OCI-LY3 (cell line): ENCODE measurements at regions not wholly inside any gene's neighbourhood (a gene's known extent, or its start where the extent isn't known, plus 50 kb on each side); places are given as distances from the start of the nearest gene placed in this dataset.

ENCODE experiments used
- H2AFZ ChIP-seq: fragments of 200-600, 300-600 bp; shearing (Covaris generic); 2 replicates; pipeline ENCODE4 v1.6.0; 2014; ENCODE audit warnings: antibody characterized with exemption, low read depth, low read length
- H3K27ac ChIP-seq: fragments of 200-600, 300-600 bp; sonication (generic); 2 replicates; pipeline ENCODE4 v1.5.1; 2014; ENCODE audit warnings: mild to moderate bottlenecking, low read length, moderate library complexity, mixed read lengths
- H3K27me3 ChIP-seq: fragments of 200-600, 300-600 bp; sonication (generic); 2 replicates; pipeline ENCODE4 v1.6.1; 2014; ENCODE audit warnings: low read depth, low read length, mixed read lengths
- H3K36me3 ChIP-seq: fragments of 200-600, 300-600 bp; sonication (generic); replicated peaks from 2 replicates; pipeline ENCODE3; 2014; ENCODE audit warnings: low read depth, low read length, mixed read lengths
- H3K4me1 ChIP-seq: fragments of 300-600, 200-600 bp; sonication (generic); 2 replicates; pipeline ENCODE4 v1.6.1; 2014; ENCODE audit warnings: low read length, mixed read lengths
- H3K4me2 ChIP-seq: fragments of 200-600, 300-600 bp; sonication (generic); 2 replicates; pipeline ENCODE4 v1.6.1; 2014; ENCODE audit warnings: low read length, mixed read lengths
- H3K4me3 ChIP-seq: fragments of 300-600, 200-600 bp; sonication (generic); 2 replicates; pipeline ENCODE4 v1.5.1; 2014; ENCODE audit warnings: antibody characterized with exemption, mild to moderate bottlenecking, low read length, moderate library complexity
- H3K79me2 ChIP-seq: fragments of 300-600, 200-600 bp; shearing (Covaris generic); 2 replicates; pipeline ENCODE4 v1.6.1; 2014; ENCODE audit warnings: mild to moderate bottlenecking, low read length, mixed read lengths
- H3K9ac ChIP-seq: fragments of 300-600, 200-600 bp; shearing (Covaris generic); 2 replicates; pipeline ENCODE4 v1.6.0; 2014; ENCODE audit warnings: mild to moderate bottlenecking, low read length, moderate library complexity
- H3K9me3 ChIP-seq: fragments of 200-600, 300-600 bp; shearing (Covaris generic); 2 replicates; pipeline ENCODE4 v1.6.1; 2014; ENCODE audit warnings: low read length, mixed read lengths; ENCODE audit not compliant: insufficient read depth
- H4K20me1 ChIP-seq: fragments of 200-600, 300-600 bp; sonication (generic); 2 replicates; pipeline ENCODE4 v1.6.1; 2016; ENCODE audit warnings: low read length, mixed read lengths; ENCODE audit not compliant: insufficient read depth
- CTCF ChIP-seq: fragments of 200-600, 300-600 bp; sonication (generic); IDR thresholded peaks from 2 replicates; pipeline ENCODE4 v1.5.1; 2014; ENCODE audit warnings: antibody characterized with exemption, low read length, low read depth
- EZH2phosphoT487 ChIP-seq: fragments of 200-600 bp; shearing (Covaris generic); IDR thresholded peaks from 2 replicates; pipeline ENCODE4 v1.6.1; 2018; ENCODE audit warnings: antibody characterized with exemption, mixed run types, low read depth

DNA sequence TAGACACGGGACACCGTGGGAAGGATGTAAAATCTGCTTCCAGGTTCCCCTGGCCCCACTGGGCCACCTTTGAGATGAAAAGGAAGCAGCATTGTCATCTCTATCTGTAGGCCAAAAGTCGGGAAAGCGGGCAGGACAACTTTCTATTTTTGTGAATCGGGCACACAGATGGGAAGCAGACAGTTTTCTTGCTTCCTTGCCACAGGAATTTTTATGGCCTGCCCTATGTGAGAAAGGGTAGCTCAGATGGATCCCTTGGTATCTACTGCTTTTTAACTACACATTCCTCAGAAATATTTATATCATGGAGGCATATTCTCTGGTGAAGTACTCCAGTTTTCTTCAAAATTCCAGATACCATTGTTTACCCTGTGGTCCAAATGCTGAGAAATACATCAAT is 735.5 kb downstream of the CBLN2 start:
- no peak overlapping the region for H3K27ac ChIP-seq
- no peaks in the 10 kb centered on the region for H4K20me1 ChIP-seq
- no peak overlapping the region for H3K4me2 ChIP-seq
- no peaks in the 10 kb centered on the region for H3K27me3 ChIP-seq
- H3K4me3 ChIP-seq: no peak overlapping the region
- H3K9me3 ChIP-seq: no peaks in the 10 kb centered on the region
- no peak overlapping the region for H3K9ac ChIP-seq
- H2AFZ ChIP-seq: peak overlapping the region; percentile 12; the same call in 1 of the 2 replicates
- no peaks in the 10 kb centered on the region for H3K36me3 ChIP-seq
- H3K79me2 ChIP-seq: no peaks in the 10 kb centered on the region
- H3K4me1 ChIP-seq: peaks cover 6% of the 10 kb centered on the region; the same call in 1 of the 2 replicates
- TF ChIP-seq CTCF: no peak
- TF ChIP-seq EZH2phosphoT487: no peak

DNA sequence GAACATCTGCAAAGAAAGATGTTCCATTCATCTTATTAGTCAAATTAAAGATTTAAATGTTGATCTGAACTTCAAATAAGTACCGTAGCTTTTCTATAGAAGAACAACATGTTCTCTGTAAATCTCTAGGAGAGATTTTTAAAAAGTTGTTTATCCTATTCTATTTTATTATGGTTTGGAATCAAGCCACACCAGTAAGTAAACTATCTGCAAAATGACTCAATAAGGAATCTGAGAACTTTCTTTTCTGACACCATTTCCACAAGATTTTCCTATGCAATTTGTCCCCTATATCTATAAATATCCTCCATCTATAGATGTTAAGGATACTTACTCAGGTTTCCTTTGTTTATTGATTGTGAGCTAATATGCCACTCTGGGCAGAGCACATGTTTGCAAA is 736.6 kb downstream of the CBLN2 start:
- Histone ChIP-seq H3K27ac (no peak overlapping the region), H3K4me2 (no peak overlapping the region), H3K79me2 (no peaks in the 10 kb centered on the region), H3K4me3 (no peak overlapping the region), H3K36me3 (no peaks in the 10 kb centered on the region), H4K20me1 (no peaks in the 10 kb centered on the region), H3K4me1 (peaks cover 6% of the 10 kb centered on the region; the same call in 1 of the 2 replicates), H3K9ac (no peak overlapping the region), H3K9me3 (no peaks in the 10 kb centered on the region), H3K27me3 (no peaks in the 10 kb centered on the region), H2AFZ (no peak overlapping the region)
- no peak for TF ChIP-seq CTCF
- no peak for TF ChIP-seq EZH2phosphoT487

- Histone ChIP-seq H3K4me3 (no peak overlapping the region), H2AFZ (no peak overlapping the region), H3K27ac (no peak overlapping the region), H3K9me3 (no peaks in the 10 kb centered on the region), H4K20me1 (no peaks in the 10 kb centered on the region), H3K79me2 (no peaks in the 10 kb centered on the region), H3K4me1 (no peaks in the 10 kb centered on the region), H3K4me2 (no peak overlapping the region), H3K9ac (no peak overlapping the region), H3K27me3 (no peaks in the 10 kb centered on the region), H3K36me3 (no peaks in the 10 kb centered on the region)
- no peak for TF ChIP-seq CTCF
- no peak for TF ChIP-seq EZH2phosphoT487
These were observed 745.0 kb downstream of the CBLN2 start for GRCh38 chr18:71798986-71799673.

DNA sequence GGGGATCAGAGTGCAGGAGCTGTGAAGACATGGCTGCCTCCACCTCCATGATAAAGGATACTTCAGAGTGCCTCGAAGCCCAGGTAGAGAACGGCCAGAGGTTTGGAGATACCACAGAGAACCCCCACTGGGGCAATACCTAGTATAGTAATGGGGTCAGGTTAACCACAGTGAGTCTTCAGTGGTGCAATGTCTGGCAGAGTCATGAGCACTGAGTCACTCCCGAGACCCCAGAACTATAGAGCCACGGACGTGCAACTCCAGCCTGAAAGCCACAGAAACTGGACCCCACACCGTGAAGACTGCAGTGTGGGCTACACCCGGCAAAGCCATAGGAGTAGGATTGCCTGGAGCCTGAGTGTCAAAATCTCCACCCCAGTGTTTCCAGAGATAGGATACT is 746.6 kb downstream of the CBLN2 start:
- H3K27me3 ChIP-seq: no peaks in the 10 kb centered on the region
- no peak overlapping the region for H2AFZ ChIP-seq
- H4K20me1 ChIP-seq: no peaks in the 10 kb centered on the region
- H3K4me3 ChIP-seq: no peak overlapping the region
- H3K4me2 ChIP-seq: no peak overlapping the region
- H3K4me1 ChIP-seq: no peaks in the 10 kb centered on the region
- no peak overlapping the region for H3K27ac ChIP-seq
- H3K9ac ChIP-seq: no peak overlapping the region
- TF ChIP-seq EZH2phosphoT487 (no peak), CTCF (no peak)
- no peaks in the 10 kb centered on the region for H3K79me2 ChIP-seq
- H3K9me3 ChIP-seq: no peaks in the 10 kb centered on the region
- no peaks in the 10 kb centered on the region for H3K36me3 ChIP-seq
